SK-N-SH (cell line): ENCODE measurements at regions not wholly inside any gene's neighbourhood (a gene's known extent, or its start where the extent isn't known, plus 50 kb on each side); places are given as distances from the start of the nearest gene placed in this dataset.

ENCODE experiments used
- CTCF ChIA-PET: fragments of 300-600, 350-600 bp; formaldehyde crosslinking; extraction: SDS; loops from one replicate; lab custom pipeline; 2021; lab: Yijun Ruan, JAX
- POLR2A ChIA-PET: fragments of 350-600 bp; sonication (Branson Sonifier 250); formaldehyde crosslinking; extraction: SDS; loops from one replicate; lab custom pipeline; 2020; ENCODE audit warnings: antibody characterized with exemption, inconsistent platforms; lab: Yijun Ruan, JAX
- DNase-seq: peaks from one replicate; pipeline ENCODE4 v3.0.0; 2012
- H2AFZ ChIP-seq: fragments of 200-600 bp; sonication (generic); 2 replicates; pipeline ENCODE4 v1.8.1; 2016; ENCODE audit warnings: antibody characterized with exemption, mild to moderate bottlenecking, low read depth
- H3F3A ChIP-seq: fragments of 200-600 bp; sonication (generic); replicated peaks from 2 replicates; pipeline ENCODE3; 2016; ENCODE audit warnings: antibody characterized with exemption, mild to moderate bottlenecking; ENCODE audit not compliant: insufficient read depth
- H3K27ac ChIP-seq, 2 experiments: fragments of 200-500 bp in 1 of 2; fragments of 200-600 bp in 1 of 2; sonication (Bioruptor generic) in 1 of 2; sonication (generic), shearing (Covaris generic) in 1 of 2; 2 replicates each; pipeline versions ENCODE4 v1.5.1 to v1.6.1; 2014 to 2016; ENCODE audit warnings: low read depth in 2 of 2, inconsistent platforms in 1 of 2, low read length in 1 of 2, mild to moderate bottlenecking in 1 of 2, mixed read lengths in 1 of 2
- H3K27me3 ChIP-seq: fragments of 200-600 bp; sonication (generic), shearing (Covaris generic); 2 replicates; pipeline ENCODE4 v1.6.1; 2016; ENCODE audit warnings: mixed run types; ENCODE audit not compliant: insufficient read depth
- H3K36me3 ChIP-seq, 2 experiments: fragments of 200-500 bp in 1 of 2; fragments of 200-600 bp in 1 of 2; sonication (Bioruptor generic) in 1 of 2; sonication (generic) in 1 of 2; replicated peaks in 1 of 2; 2 replicates each; pipeline versions ENCODE3 to v1.5.1; 2014 to 2016; ENCODE audit warnings: low read length in 1 of 2, mild to moderate bottlenecking in 1 of 2; ENCODE audit not compliant: insufficient read depth in 2 of 2, control insufficient read depth in 1 of 2
- H3K4me1 ChIP-seq, 2 experiments: fragments of 200-500 bp in 1 of 2; fragments of 200-600 bp in 1 of 2; sonication (Bioruptor generic) in 1 of 2; sonication (generic), shearing (Covaris generic) in 1 of 2; 2 replicates each; pipeline versions ENCODE4 v1.5.1 to v1.6.1; 2014 to 2016; ENCODE audit warnings: low read depth in 1 of 2, low read length in 1 of 2, mixed run types in 1 of 2; ENCODE audit not compliant: insufficient read depth in 2 of 2, control insufficient read depth in 1 of 2
- H3K4me2 ChIP-seq: fragments of 200-600 bp; sonication (generic), shearing (Covaris generic); 2 replicates; pipeline ENCODE4 v1.6.1; 2017; ENCODE audit warnings: mixed run types
- H3K4me3 ChIP-seq, 2 experiments: fragments of 200-500 bp in 1 of 2; fragments of 200-600 bp in 1 of 2; sonication (Bioruptor generic) in 1 of 2; sonication (generic), shearing (Covaris generic) in 1 of 2; 2 replicates each; pipeline versions ENCODE4 v1.5.1 to v1.8.1; 2014 to 2016; ENCODE audit warnings: low read depth in 2 of 2, inconsistent platforms in 1 of 2, low read length in 1 of 2, mild to moderate bottlenecking in 1 of 2, mixed read lengths in 1 of 2, moderate library complexity in 1 of 2
- H3K79me2 ChIP-seq: fragments of 200-600 bp; sonication (generic); 2 replicates; pipeline ENCODE4 v1.8.1; 2017; ENCODE audit warnings: mild to moderate bottlenecking; ENCODE audit not compliant: insufficient read depth
- H3K9ac ChIP-seq: fragments of 200-600 bp; sonication (generic); 2 replicates; pipeline ENCODE4 v1.6.1; 2017; ENCODE audit warnings: mixed run types
- H3K9me2 ChIP-seq: fragments of 200-600 bp; sonication (generic); 2 replicates; pipeline ENCODE4 v1.6.1; 2017; ENCODE audit warnings: mixed run types
- H3K9me3 ChIP-seq: fragments of 200-600 bp; sonication (generic); 2 replicates; pipeline ENCODE4 v1.6.1; 2017; ENCODE audit warnings: mixed run types, mild to moderate bottlenecking, moderate library complexity
- H4K20me1 ChIP-seq: fragments of 200-600 bp; sonication (generic); 2 replicates; pipeline ENCODE4 v1.6.1; 2017; ENCODE audit warnings: mild to moderate bottlenecking, mixed run types; ENCODE audit not compliant: insufficient read depth
- CHD2 ChIP-seq: fragments of 150-350 bp; IDR thresholded peaks from 2 replicates; pipeline ENCODE4 v1.6.1; 2018; ENCODE audit warnings: low read length; ENCODE audit not compliant: partially characterized antibody
- EZH2phosphoT487 ChIP-seq: fragments of 200-600 bp; sonication (generic); IDR thresholded peaks from 2 replicates; pipeline ENCODE4 v1.6.1; 2017; ENCODE audit warnings: low read depth, mixed run types, mild to moderate bottlenecking, antibody characterized with exemption, moderate library complexity, borderline replicate concordance
- FOSL2 ChIP-seq: IDR thresholded peaks from 2 replicates; pipeline ENCODE4 v1.4.0; 2012; ENCODE audit warnings: low read depth, mild to moderate bottlenecking, moderate library complexity, borderline replicate concordance
- FOXJ3 ChIP-seq: sonication (generic); formaldehyde crosslinking; IDR thresholded peaks from 2 replicates; pipeline ENCODE4 v1.5.1; 2020; ENCODE audit warnings: mild to moderate bottlenecking, missing genetic modification reagents
- MEF2A ChIP-seq: IDR thresholded peaks from 2 replicates; pipeline ENCODE4 v1.4.0; 2012; ENCODE audit warnings: low read depth, borderline replicate concordance
- MXI1 ChIP-seq: IDR thresholded peaks from 2 replicates; pipeline ENCODE4 v1.6.1; 2012; ENCODE audit warnings: mild to moderate bottlenecking, low read depth, low read length, improper control_type of control experiment
- NFIC ChIP-seq: IDR thresholded peaks from 2 replicates; pipeline ENCODE4 v1.4.0; 2012; ENCODE audit warnings: borderline replicate concordance
- RCOR1 ChIP-seq: fragments of 150-350 bp; IDR thresholded peaks from 2 replicates; pipeline ENCODE4 v1.6.1; 2017; ENCODE audit warnings: antibody characterized with exemption, low read length
- SIN3A ChIP-seq: IDR thresholded peaks from 2 replicates; pipeline ENCODE4 v1.6.1; 2012; ENCODE audit warnings: low read depth, mild to moderate bottlenecking, low read length, moderate library complexity, borderline replicate concordance
- TCF12 ChIP-seq: IDR thresholded peaks from 2 replicates; pipeline ENCODE4 v1.4.0; 2012
- WGBS: methylation state at CpG from one replicate; pipeline ENCODE4 v1.1.6; 2017; ENCODE audit warnings: low lambda C conversion rate; 5-methylcytosine and 5-hydroxymethylcytosine counted together
- TF ChIP-seq, protein P1 (sequence below): IDR thresholded peaks from 2 replicates; pipeline ENCODE4 v1.6.1; 2012; ENCODE audit warnings: mild to moderate bottlenecking, low read depth, low read length, moderate library complexity
- TF ChIP-seq, protein P2 (sequence below): IDR thresholded peaks from 2 replicates; pipeline ENCODE4 v1.4.0; 2012; ENCODE audit warnings: low read depth, borderline replicate concordance
- TF ChIP-seq, protein P3 (sequence below): fragments of 200-600 bp; sonication (generic); IDR thresholded peaks from 2 replicates; pipeline ENCODE4 v1.6.1; 2017; ENCODE audit warnings: antibody characterized with exemption, mild to moderate bottlenecking, moderate library complexity

DNA sequence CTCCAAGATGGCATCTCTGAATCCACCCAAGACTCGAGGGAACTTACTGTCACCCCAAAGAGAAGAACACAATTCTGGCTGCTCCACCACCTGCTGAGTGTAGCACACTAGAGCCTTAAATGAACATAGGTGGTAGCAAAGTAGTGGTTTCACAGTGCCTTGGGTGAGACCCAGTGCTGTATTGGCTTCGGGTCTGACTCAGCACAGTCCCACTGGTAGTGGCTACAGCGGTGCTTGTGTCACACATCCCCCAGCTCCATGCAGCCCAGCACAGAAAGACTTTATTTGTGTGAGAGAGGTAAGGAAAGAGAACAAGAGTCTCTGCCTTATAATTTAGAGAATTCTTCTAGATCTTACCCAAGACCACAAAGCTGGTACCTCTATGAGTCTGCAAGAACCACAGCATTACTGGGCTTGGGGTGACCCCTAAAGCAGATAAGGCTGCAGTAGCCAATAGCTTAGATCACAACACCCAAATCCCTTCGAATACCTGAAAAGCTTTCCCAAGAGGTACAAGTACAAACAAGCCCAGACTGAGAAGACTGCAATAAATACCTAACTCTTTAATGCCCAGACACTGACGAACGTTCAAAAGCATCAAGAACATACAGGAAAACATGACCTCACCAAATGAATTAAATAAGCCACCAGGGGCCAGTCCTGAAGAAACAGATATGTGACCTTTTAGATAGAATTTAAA lies 83.3 kb upstream of the SLC38A4 start:
- no peaks in the 10 kb centered on the region for H3K79me2 ChIP-seq
- WGBS = 29% methylated on average over 6 of the region's 6 CpGs
- H3K27me3 ChIP-seq = no peaks in the 10 kb centered on the region
- CTCF ChIA-PET = no interaction called here
- no peak overlapping the region for H3K9ac ChIP-seq
- no peaks in the 10 kb centered on the region for H4K20me1 ChIP-seq
- H3K36me3 ChIP-seq = peaks cover 0 to 8% of the 10 kb centered on the region in 2 experiments
- peak overlapping the region; percentile 54; the same call in 1 of the 2 replicates for H2AFZ ChIP-seq
- no peaks in the 10 kb centered on the region for H3K9me2 ChIP-seq
- peaks cover 0 to 16% of the 10 kb centered on the region in 2 experiments; a peak in 3 of 4 replicates for H3K4me1 ChIP-seq
- no peak overlapping the region for H3K4me3 ChIP-seq
- no peak for DNase-seq
- peak overlapping the region; percentile 34 to 63 for H3K27ac ChIP-seq
- H3F3A ChIP-seq = peaks cover 21% of the 10 kb centered on the region
- TF ChIP-seq, protein P1, sequence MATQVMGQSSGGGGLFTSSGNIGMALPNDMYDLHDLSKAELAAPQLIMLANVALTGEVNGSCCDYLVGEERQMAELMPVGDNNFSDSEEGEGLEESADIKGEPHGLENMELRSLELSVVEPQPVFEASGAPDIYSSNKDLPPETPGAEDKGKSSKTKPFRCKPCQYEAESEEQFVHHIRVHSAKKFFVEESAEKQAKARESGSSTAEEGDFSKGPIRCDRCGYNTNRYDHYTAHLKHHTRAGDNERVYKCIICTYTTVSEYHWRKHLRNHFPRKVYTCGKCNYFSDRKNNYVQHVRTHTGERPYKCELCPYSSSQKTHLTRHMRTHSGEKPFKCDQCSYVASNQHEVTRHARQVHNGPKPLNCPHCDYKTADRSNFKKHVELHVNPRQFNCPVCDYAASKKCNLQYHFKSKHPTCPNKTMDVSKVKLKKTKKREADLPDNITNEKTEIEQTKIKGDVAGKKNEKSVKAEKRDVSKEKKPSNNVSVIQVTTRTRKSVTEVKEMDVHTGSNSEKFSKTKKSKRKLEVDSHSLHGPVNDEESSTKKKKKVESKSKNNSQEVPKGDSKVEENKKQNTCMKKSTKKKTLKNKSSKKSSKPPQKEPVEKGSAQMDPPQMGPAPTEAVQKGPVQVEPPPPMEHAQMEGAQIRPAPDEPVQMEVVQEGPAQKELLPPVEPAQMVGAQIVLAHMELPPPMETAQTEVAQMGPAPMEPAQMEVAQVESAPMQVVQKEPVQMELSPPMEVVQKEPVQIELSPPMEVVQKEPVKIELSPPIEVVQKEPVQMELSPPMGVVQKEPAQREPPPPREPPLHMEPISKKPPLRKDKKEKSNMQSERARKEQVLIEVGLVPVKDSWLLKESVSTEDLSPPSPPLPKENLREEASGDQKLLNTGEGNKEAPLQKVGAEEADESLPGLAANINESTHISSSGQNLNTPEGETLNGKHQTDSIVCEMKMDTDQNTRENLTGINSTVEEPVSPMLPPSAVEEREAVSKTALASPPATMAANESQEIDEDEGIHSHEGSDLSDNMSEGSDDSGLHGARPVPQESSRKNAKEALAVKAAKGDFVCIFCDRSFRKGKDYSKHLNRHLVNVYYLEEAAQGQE = no peak
- TF ChIP-seq FOSL2 (no peak), NFIC (no peak), TCF12 (no peak), EZH2phosphoT487 (no peak), MXI1 (no peak), RCOR1 (no peak), CHD2 (no peak), SIN3A (no peak), FOXJ3 (CRISPR knock-in tag) (no peak), MEF2A (no peak)
- TF ChIP-seq, protein P2, sequence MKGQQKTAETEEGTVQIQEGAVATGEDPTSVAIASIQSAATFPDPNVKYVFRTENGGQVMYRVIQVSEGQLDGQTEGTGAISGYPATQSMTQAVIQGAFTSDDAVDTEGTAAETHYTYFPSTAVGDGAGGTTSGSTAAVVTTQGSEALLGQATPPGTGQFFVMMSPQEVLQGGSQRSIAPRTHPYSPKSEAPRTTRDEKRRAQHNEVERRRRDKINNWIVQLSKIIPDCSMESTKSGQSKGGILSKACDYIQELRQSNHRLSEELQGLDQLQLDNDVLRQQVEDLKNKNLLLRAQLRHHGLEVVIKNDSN = no peak
- TF ChIP-seq, protein P3, sequence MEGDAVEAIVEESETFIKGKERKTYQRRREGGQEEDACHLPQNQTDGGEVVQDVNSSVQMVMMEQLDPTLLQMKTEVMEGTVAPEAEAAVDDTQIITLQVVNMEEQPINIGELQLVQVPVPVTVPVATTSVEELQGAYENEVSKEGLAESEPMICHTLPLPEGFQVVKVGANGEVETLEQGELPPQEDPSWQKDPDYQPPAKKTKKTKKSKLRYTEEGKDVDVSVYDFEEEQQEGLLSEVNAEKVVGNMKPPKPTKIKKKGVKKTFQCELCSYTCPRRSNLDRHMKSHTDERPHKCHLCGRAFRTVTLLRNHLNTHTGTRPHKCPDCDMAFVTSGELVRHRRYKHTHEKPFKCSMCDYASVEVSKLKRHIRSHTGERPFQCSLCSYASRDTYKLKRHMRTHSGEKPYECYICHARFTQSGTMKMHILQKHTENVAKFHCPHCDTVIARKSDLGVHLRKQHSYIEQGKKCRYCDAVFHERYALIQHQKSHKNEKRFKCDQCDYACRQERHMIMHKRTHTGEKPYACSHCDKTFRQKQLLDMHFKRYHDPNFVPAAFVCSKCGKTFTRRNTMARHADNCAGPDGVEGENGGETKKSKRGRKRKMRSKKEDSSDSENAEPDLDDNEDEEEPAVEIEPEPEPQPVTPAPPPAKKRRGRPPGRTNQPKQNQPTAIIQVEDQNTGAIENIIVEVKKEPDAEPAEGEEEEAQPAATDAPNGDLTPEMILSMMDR = no peak
- POLR2A ChIA-PET = no interaction called here
- H3K9me3 ChIP-seq = peaks cover 9% of the 10 kb centered on the region; the same call in 1 of the 2 replicates
- H3K4me2 ChIP-seq = no peak overlapping the region
